ENCODE measurements at regions not wholly inside any gene's neighbourhood (a gene's known extent, or its start where the extent isn't known, plus 50 kb on each side); places are given as distances from the start of the nearest gene placed in this dataset.

- no peak for TF ChIP-seq CTCF (conservative IDR thresholded peaks at IDR 0.05 in 1 of 2, IDR thresholded peaks at IDR 0.05 in 1 of 2; ENCODE audit: low read depth in 1 of 2, low read length in 2 of 2)
- no peak for TF ChIP-seq EZH2 (IDR thresholded peaks at IDR 0.05; ENCODE audit: low read length, missing control alignments)
These were observed 404.6 kb downstream of the SOX9 start for GRCh38 chr17:72525225-72526015.

Measured in fibroblast of lung (primary cell).